ENCODE measurements at regions not wholly inside any gene's neighbourhood (a gene's known extent, or its start where the extent isn't known, plus 50 kb on each side); places are given as distances from the start of the nearest gene placed in this dataset.

- no peak overlapping the region for H3K4me3 ChIP-seq
- no peaks in the 10 kb centered on the region for H3K79me2 ChIP-seq (replicated peaks; ENCODE audit: insufficient read depth)
- H3K4me1 ChIP-seq (ENCODE audit: insufficient read depth) = no peaks in the 10 kb centered on the region
- no peaks in the 10 kb centered on the region for H3K36me3 ChIP-seq (ENCODE audit: insufficient read depth)
- H3K9me3 Mint-ChIP-seq = no peaks in the 10 kb centered on the region
- H3K27me3 ChIP-seq (ENCODE audit: insufficient read depth) = no peaks in the 10 kb centered on the region
- 0 out of 2 replicates have a peak, but pooled peaks cover 5% of the 10 kb centered on the region for H3K9me2 ChIP-seq (ENCODE audit: insufficient read depth)
- no peaks in the 10 kb centered on the region for H4K20me1 ChIP-seq (replicated peaks; ENCODE audit: insufficient read depth)
- no peak overlapping the region for H2AFZ ChIP-seq
- no peaks in the 10 kb centered on the region for H3F3A ChIP-seq (replicated peaks; ENCODE audit: low read depth)
- TF ChIP-seq EZH2 (IDR thresholded peaks at IDR 0.05; ENCODE audit: low read depth, unreplicated experiment) = no peak
- TF ChIP-seq ZNF462 (CRISPR knock-in tag; IDR thresholded peaks at IDR 0.05) = no peak
- TF ChIP-seq, protein P1, sequence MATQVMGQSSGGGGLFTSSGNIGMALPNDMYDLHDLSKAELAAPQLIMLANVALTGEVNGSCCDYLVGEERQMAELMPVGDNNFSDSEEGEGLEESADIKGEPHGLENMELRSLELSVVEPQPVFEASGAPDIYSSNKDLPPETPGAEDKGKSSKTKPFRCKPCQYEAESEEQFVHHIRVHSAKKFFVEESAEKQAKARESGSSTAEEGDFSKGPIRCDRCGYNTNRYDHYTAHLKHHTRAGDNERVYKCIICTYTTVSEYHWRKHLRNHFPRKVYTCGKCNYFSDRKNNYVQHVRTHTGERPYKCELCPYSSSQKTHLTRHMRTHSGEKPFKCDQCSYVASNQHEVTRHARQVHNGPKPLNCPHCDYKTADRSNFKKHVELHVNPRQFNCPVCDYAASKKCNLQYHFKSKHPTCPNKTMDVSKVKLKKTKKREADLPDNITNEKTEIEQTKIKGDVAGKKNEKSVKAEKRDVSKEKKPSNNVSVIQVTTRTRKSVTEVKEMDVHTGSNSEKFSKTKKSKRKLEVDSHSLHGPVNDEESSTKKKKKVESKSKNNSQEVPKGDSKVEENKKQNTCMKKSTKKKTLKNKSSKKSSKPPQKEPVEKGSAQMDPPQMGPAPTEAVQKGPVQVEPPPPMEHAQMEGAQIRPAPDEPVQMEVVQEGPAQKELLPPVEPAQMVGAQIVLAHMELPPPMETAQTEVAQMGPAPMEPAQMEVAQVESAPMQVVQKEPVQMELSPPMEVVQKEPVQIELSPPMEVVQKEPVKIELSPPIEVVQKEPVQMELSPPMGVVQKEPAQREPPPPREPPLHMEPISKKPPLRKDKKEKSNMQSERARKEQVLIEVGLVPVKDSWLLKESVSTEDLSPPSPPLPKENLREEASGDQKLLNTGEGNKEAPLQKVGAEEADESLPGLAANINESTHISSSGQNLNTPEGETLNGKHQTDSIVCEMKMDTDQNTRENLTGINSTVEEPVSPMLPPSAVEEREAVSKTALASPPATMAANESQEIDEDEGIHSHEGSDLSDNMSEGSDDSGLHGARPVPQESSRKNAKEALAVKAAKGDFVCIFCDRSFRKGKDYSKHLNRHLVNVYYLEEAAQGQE (IDR thresholded peaks at IDR 0.05; ENCODE audit: unreplicated experiment) = no peak
- no peak for ATAC-seq
- H3K4me1 Mint-ChIP-seq = no peaks in the 10 kb centered on the region; the same call in 2 of the 3 replicates
- H3K4me2 ChIP-seq = no peak overlapping the region
- no peak overlapping the region for H3K27ac Mint-ChIP-seq
- DNase-seq (ENCODE audit: low spot score) = no peak
- H3K36me3 Mint-ChIP-seq (ENCODE audit: low read depth) = no peaks in the 10 kb centered on the region
- H3K27me3 Mint-ChIP-seq (ENCODE audit: insufficient read depth, low read depth, poor library complexity) = peaks cover 6% of the 10 kb centered on the region
- no peak overlapping the region for H3K27ac ChIP-seq (ENCODE audit: low read depth)
- no peak overlapping the region for H3K4me3 Mint-ChIP-seq
Observed at GRCh38 chr6:4591218-4591617, 185.0 kb upstream of the CDYL start.

Measured in GM23338 (cell line).